Smooth muscle cell (in vitro differentiated cells): ENCODE measurements at regions not wholly inside any gene's neighbourhood (a gene's known extent, or its start where the extent isn't known, plus 50 kb on each side); places are given as distances from the start of the nearest gene placed in this dataset.

Experiments used
- DNase-seq: peaks from one replicate; lab custom pipeline; 2025; ENCODE audit not compliant: unreplicated experiment; lab: John Stamatoyannopoulos, UW
- H2AFZ ChIP-seq: fragments of 200-600 bp; sonication (generic); 2 replicates; pipeline ENCODE4 v1.6.0; 2016; ENCODE audit warnings: antibody characterized with exemption, low read depth, mild to moderate bottlenecking
- H3F3A ChIP-seq: fragments of 200-600 bp; sonication (generic); 2 replicates; pipeline ENCODE4 v1.6.0; 2017; ENCODE audit warnings: antibody characterized with exemption, low read depth
- H3K27ac ChIP-seq: fragments of 200-600 bp; sonication (generic); 2 replicates; pipeline ENCODE4 v1.5.1; 2016; ENCODE audit warnings: low read depth, mild to moderate bottlenecking
- H3K27me3 ChIP-seq: fragments of 200-600 bp; sonication (generic); 2 replicates; pipeline ENCODE4 v1.6.1; 2016; ENCODE audit warnings: low read depth, mild to moderate bottlenecking
- H3K36me3 ChIP-seq: fragments of 200-600 bp; sonication (generic); 2 replicates; pipeline ENCODE4 v1.5.1; 2016; ENCODE audit warnings: low read depth
- H3K4me1 ChIP-seq: fragments of 200-600 bp; sonication (generic); 2 replicates; pipeline ENCODE4 v1.5.1; 2016; ENCODE audit warnings: low read depth
- H3K4me2 ChIP-seq: fragments of 200-600 bp; sonication (generic); 2 replicates; pipeline ENCODE4 v1.6.0; 2016; ENCODE audit warnings: mild to moderate bottlenecking
- H3K4me3 ChIP-seq: fragments of 200-600 bp; sonication (generic); 2 replicates; pipeline ENCODE4 v1.5.1; 2016; ENCODE audit warnings: mild to moderate bottlenecking
- H3K79me2 ChIP-seq: fragments of 200-600 bp; sonication (generic); 2 replicates; pipeline ENCODE4 v1.6.0; 2016; ENCODE audit warnings: low read depth, mild to moderate bottlenecking
- H3K9ac ChIP-seq: fragments of 200-600 bp; sonication (generic); 2 replicates; pipeline ENCODE4 v1.6.0; 2016; ENCODE audit warnings: low read depth
- H3K9me3 ChIP-seq: fragments of 200-600 bp; sonication (generic); replicated peaks from 2 replicates; pipeline ENCODE4 v1.5.1; 2016; ENCODE audit warnings: low read depth
- H4K20me1 ChIP-seq: fragments of 200-600 bp; sonication (generic); 2 replicates; pipeline ENCODE4 v1.6.0; 2016; ENCODE audit warnings: low read depth
- WGBS: methylation state at CpG from one replicate; pipeline ENCODE4 v1.1.7; 2016; ENCODE audit warnings: low lambda C conversion rate; 5-methylcytosine and 5-hydroxymethylcytosine counted together
- TF ChIP-seq, protein P1 (sequence below): fragments of 200-600 bp; sonication (generic); IDR thresholded peaks from 2 replicates; pipeline ENCODE4 v1.5.1; 2017; ENCODE audit warnings: borderline replicate concordance, mild to moderate bottlenecking, antibody characterized with exemption; ENCODE audit not compliant: insufficient read depth, poor library complexity, severe bottlenecking

DNA sequence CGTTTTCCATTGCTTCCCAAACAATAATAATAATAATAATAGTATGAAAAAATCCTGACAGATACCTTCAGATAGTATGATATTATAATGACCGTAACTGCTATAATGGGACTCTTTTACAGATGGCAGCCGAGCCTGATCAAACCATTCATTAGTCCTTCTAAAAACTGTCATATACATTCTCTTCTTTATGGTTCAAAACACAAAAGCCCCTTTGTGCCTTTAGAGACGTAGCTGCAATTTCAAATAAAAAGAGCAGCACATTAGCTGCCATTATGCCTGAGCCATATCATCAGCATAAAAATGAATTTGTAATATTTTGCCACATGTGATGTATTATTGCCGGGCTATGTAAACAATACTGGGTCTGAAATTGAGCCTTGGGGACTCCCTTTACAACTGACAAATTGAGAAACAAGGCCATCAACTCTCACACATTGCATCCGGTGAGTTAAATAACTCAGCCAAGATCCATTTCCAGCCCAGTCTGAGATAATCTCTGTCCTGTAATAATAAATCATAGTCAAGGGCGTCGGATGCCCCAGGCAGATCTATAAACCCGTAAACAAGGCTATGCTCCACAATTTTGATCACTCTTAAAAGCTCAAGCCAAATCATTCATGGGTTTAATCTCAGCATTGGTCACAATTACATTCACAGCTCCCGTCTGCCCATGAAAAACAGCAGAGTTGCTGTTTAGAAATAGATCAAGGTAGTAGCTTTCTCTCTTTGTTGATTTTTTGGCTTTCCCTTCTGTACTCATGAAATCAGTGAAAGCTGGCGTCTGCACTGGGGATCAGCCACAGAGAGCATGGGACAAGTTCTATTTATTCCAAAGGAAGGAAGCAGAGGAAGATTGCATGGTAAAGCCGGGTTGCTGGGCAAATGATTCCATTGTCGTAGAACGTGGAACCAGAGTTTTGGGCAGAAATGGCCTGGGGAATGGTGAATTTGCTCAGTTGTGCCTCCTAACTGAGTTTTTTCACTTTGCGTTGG is 150.1 kb upstream of the BMPER start:
- Histone ChIP-seq H3K36me3 (no peaks in the 10 kb centered on the region), H3K9me3 (no peaks in the 10 kb centered on the region), H4K20me1 (no peaks in the 10 kb centered on the region), H2AFZ (no peak overlapping the region), H3K4me2 (no peak overlapping the region), H3F3A (no peaks in the 10 kb centered on the region), H3K27ac (no peak overlapping the region), H3K79me2 (no peaks in the 10 kb centered on the region), H3K4me1 (no peaks in the 10 kb centered on the region), H3K27me3 (peaks cover 7% of the 10 kb centered on the region), H3K9ac (no peak overlapping the region), H3K4me3 (no peak overlapping the region)
- DNase-seq = no peak
- 73% methylated on average over 15 of the region's 15 CpGs for WGBS
- TF ChIP-seq, protein P1, sequence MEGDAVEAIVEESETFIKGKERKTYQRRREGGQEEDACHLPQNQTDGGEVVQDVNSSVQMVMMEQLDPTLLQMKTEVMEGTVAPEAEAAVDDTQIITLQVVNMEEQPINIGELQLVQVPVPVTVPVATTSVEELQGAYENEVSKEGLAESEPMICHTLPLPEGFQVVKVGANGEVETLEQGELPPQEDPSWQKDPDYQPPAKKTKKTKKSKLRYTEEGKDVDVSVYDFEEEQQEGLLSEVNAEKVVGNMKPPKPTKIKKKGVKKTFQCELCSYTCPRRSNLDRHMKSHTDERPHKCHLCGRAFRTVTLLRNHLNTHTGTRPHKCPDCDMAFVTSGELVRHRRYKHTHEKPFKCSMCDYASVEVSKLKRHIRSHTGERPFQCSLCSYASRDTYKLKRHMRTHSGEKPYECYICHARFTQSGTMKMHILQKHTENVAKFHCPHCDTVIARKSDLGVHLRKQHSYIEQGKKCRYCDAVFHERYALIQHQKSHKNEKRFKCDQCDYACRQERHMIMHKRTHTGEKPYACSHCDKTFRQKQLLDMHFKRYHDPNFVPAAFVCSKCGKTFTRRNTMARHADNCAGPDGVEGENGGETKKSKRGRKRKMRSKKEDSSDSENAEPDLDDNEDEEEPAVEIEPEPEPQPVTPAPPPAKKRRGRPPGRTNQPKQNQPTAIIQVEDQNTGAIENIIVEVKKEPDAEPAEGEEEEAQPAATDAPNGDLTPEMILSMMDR = no peak

DNA sequence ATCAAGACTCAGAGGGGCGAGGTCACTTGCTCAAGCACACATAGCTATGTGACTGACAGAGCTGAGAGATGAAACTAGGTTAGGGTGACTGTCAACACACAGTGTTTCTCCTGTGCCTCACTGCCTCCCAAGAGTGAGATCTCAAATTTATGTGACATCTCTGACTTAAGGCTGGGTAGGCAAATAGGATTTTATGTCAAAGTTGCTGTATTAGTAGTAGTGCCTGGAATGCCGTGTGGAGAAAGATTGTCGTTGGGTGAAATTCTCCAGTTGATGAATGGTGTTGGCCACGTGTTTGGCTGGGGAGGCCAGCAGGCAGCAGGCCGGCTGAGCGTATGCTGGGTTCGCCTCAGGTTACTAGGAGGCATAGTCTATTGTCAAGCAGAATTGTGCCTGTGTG is 148.3 kb upstream of the BMPER start:
- Histone ChIP-seq H2AFZ (no peak overlapping the region), H4K20me1 (no peaks in the 10 kb centered on the region), H3K79me2 (no peaks in the 10 kb centered on the region), H3K4me1 (no peaks in the 10 kb centered on the region), H3F3A (no peaks in the 10 kb centered on the region), H3K4me2 (no peak overlapping the region), H3K27me3 (peaks cover 7% of the 10 kb centered on the region), H3K9ac (no peak overlapping the region), H3K27ac (no peak overlapping the region), H3K36me3 (no peaks in the 10 kb centered on the region), H3K4me3 (no peak overlapping the region), H3K9me3 (no peaks in the 10 kb centered on the region)
- TF ChIP-seq, protein P1 = no peak
- WGBS = 63% methylated on average over 7 of the region's 7 CpGs
- DNase-seq = no peak

DNA sequence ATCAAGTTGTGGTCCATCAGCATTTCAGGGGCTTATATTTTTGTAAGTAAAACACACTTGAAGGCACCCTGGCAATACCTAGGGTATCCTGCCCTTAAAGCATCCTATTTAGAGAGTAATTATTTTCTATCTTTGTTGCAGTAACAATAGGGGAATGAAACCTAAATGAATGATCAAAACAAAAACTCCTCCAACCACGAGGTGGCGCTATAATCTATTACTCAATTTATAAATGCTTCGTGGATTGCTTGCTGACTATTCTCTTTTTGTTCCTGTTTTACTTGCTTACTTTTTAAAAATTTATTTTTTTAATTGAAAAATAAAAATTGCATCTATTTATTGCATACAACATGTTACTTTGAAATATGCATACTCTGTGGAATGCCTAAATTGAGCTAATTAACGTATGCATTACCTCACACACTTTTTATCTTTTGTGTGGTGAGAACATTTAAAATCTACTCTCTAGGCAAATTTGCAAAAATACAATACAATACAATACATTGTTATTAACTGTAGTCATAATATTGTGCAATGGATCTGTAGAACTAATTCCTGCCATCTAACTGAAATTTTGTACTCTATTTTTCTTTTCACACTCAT is 147.7 kb upstream of the BMPER start:
- H3K9ac ChIP-seq = no peak overlapping the region
- no peaks in the 10 kb centered on the region for H4K20me1 ChIP-seq
- no peak overlapping the region for H3K4me2 ChIP-seq
- peaks cover 3% of the 10 kb centered on the region for H3K4me1 ChIP-seq
- H3K36me3 ChIP-seq = no peaks in the 10 kb centered on the region
- peaks cover 7% of the 10 kb centered on the region for H3K27me3 ChIP-seq
- H3K9me3 ChIP-seq = no peaks in the 10 kb centered on the region
- no peak overlapping the region for H2AFZ ChIP-seq
- DNase-seq = no peak
- H3K27ac ChIP-seq = no peak overlapping the region
- no peak overlapping the region for H3K4me3 ChIP-seq
- TF ChIP-seq, protein P1 = peak; percentile 74
- H3F3A ChIP-seq = no peaks in the 10 kb centered on the region
- 27% methylated on average over 4 of the region's 4 CpGs for WGBS
- no peaks in the 10 kb centered on the region for H3K79me2 ChIP-seq
